ENCODE measurements at regions not wholly inside any gene's neighbourhood (a gene's known extent, or its start where the extent isn't known, plus 50 kb on each side); places are given as distances from the start of the nearest gene placed in this dataset.
A peak's percentile ranks its signal among the peaks of the same experiment; 100 is the strongest.

DNA sequence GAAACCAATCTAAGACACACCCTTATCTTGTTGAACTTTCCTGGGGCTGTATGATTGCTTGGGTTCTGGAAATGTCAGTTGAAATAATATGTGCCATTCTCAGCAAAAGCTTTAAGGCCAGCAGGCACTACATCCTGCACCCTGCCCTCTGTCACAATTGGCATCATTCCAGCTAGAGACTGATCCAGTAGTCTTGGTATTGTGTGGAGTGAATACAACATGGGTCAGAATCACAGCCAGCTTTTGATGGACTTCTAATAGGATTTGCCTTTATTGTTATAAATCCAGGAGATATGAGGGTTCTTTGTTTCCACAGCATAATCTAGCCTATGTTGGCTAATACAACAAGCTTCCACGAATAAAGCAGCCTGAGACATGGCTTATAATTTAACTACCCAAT lies 617.0 kb upstream of the CDH2 start (continued):
- TF ChIP-seq ZZZ3 (IDR thresholded peaks at IDR 0.05; ENCODE audit: control insufficient read depth, insufficient read length, low read depth): no peak
- TF ChIP-seq BCLAF1 (IDR thresholded peaks at IDR 0.05): no peak
- TF ChIP-seq TCF12 (IDR thresholded peaks at IDR 0.05; ENCODE audit: low read depth, low read length): no peak
- no peak for TF ChIP-seq NFYA (IDR thresholded peaks at IDR 0.05; ENCODE audit: borderline replicate concordance, low read depth, low read length)
- TF ChIP-seq PKNOX1 (IDR thresholded peaks at IDR 0.05): no peak

GRCh38 chr18:28792404-28793086 lies 615.6 kb upstream of the CDH2 start:
- Histone ChIP-seq H3K9me3 (replicated peaks; ENCODE audit: control insufficient read depth, insufficient read depth, low read length) (no peaks in the 10 kb centered on the region), H4K20me1 (ENCODE audit: control insufficient read depth, insufficient read depth) (no peaks in the 10 kb centered on the region), H3K27me3 (replicated peaks in 1 of 2; ENCODE audit: control insufficient read depth in 2 of 2, insufficient read depth in 2 of 2, low read length in 1 of 2) (no peaks in the 10 kb centered on the region), H3K4me1 (ENCODE audit: control insufficient read depth, insufficient read depth, low read length) (no peaks in the 10 kb centered on the region), H3K9ac (ENCODE audit: control insufficient read depth, insufficient read depth, low read length) (no peak overlapping the region), H3K4me2 (ENCODE audit: control insufficient read depth, insufficient read depth) (no peak overlapping the region), H3K27ac (ENCODE audit: control insufficient read depth, insufficient read depth) (no peak overlapping the region), H3K79me2 (ENCODE audit: control insufficient read depth, insufficient read depth, low read length) (no peaks in the 10 kb centered on the region), H3K4me3 (no peak overlapping the region), H3K36me3 (ENCODE audit: control insufficient read depth in 2 of 2, insufficient read depth in 2 of 2, low read length in 1 of 2) (no peaks in the 10 kb centered on the region), H2AFZ (ENCODE audit: control insufficient read depth, low read depth, low read length) (no peak overlapping the region)
- TF ChIP-seq SREBF2 (IDR thresholded peaks at IDR 0.05; ENCODE audit: low read length): no peak
- peak; percentile 57; the same call in 1 of the 2 replicates for TF ChIP-seq PKNOX1 (IDR thresholded peaks at IDR 0.05)
- TF ChIP-seq ZNF384 (IDR thresholded peaks at IDR 0.05; ENCODE audit: borderline replicate concordance, low read depth, low read length): peak; percentile 35; the same call in 1 of the 2 replicates
- no peak for TF ChIP-seq CEBPZ (IDR thresholded peaks at IDR 0.05; ENCODE audit: low read depth, low read length)
- FAIRE-seq: no peak
- intact Hi-C loops (cut with micrococcal nuclease; ENCODE audit: unreplicated experiment) (no loop called here), in situ Hi-C loops (cut with MboI) (no loop called here)
- SMC1A ChIA-PET (ENCODE audit: uncharacterized antibody, unreplicated experiment): interaction anchor here (0.6 to 1.8 kb wide), 4 partner anchors 9 to 116 kb away, joined by 3 to 6 read pairs (median 3); no protein-coding TSS in a partner anchor
- DNase-seq (ENCODE audit: low read depth, low spot score): no peak
- CTCF ChIA-PET: interaction anchor here (0.6 kb wide), 1 partner anchor 715 kb away, joined by 3 read pairs; no protein-coding TSS in a partner anchor
- 30% methylated on average over 4 of the region's 4 CpGs for WGBS (ENCODE audit: insufficient coverage, insufficient replicate concordance, low lambda C conversion rate, missing lambda C conversion rate)
- POLR2A ChIA-PET: no interaction called here
- RAD21 ChIA-PET (ENCODE audit: unreplicated experiment): no interaction called here
- no TSS peak for BruUV-seq (replicated peaks)
- no peak; the same call in 2 of the 3 replicates for ATAC-seq
